Aorta (tissue), 5 donors: ENCODE measurements at regions not wholly inside any gene's neighbourhood (a gene's known extent, or its start where the extent isn't known, plus 50 kb on each side); places are given as distances from the start of the nearest gene placed in this dataset.

Experiments used
- ATAC-seq: fragments of 200-7000 bp; cut with Tn5 transposase; one replicate; pipeline ENCODE4 v1.9.1; 2022; ENCODE audit warnings: moderate library complexity; ENCODE audit not compliant: low FRiP score
- DNase-seq, 2 donors: peaks; one replicate each; pipeline ENCODE4 v3.0.0-alpha.2; 2020
- H3K27ac ChIP-seq, 2 donors: one replicate each; pipeline ENCODE4 v1.5.1; 2013; ENCODE audit warnings: low read length in 2 of 2, mild to moderate bottlenecking in 2 of 2, moderate library complexity in 2 of 2, control low read depth in 1 of 2, inconsistent platforms in 1 of 2, low read depth in 1 of 2
- H3K27me3 ChIP-seq, 2 donors: one replicate each; pipeline ENCODE4 v1.6.1; 2013; ENCODE audit warnings: control low read depth in 1 of 2, low read length in 1 of 2, mild to moderate bottlenecking in 1 of 2, moderate library complexity in 1 of 2; ENCODE audit not compliant: insufficient read depth in 2 of 2, control insufficient read depth in 1 of 2
- H3K36me3 ChIP-seq, 2 donors: one replicate each; pipeline ENCODE4 v1.6.1; 2013; ENCODE audit warnings: control low read depth in 1 of 2, low read length in 1 of 2, mild to moderate bottlenecking in 1 of 2; ENCODE audit not compliant: insufficient read depth in 2 of 2, control insufficient read depth in 1 of 2
- H3K4me1 ChIP-seq, 2 donors: one replicate each; pipeline ENCODE4 v1.6.1; 2013; ENCODE audit warnings: low read length in 2 of 2, control low read depth in 1 of 2, mild to moderate bottlenecking in 1 of 2, moderate library complexity in 1 of 2; ENCODE audit not compliant: insufficient read depth in 2 of 2, control insufficient read depth in 1 of 2
- H3K4me3 ChIP-seq, 2 donors: one replicate each; pipeline ENCODE4 v1.5.1; 2013; ENCODE audit warnings: low read length in 2 of 2, control low read depth in 1 of 2, mild to moderate bottlenecking in 1 of 2
- H3K9me3 ChIP-seq: one replicate; pipeline ENCODE4 v1.6.1; 2013; ENCODE audit warnings: mild to moderate bottlenecking, low read length; ENCODE audit not compliant: control insufficient read depth
- WGBS, 2 donors: extraction: QIAGEN DNeasy Blood & Tissue Kit; methylation state at CpG; one replicate each; pipeline ENCODE4 v1.1.7; 2013; 5-methylcytosine and 5-hydroxymethylcytosine counted together
- intact Hi-C, 2 donors: fragments of 100-400 bp; cut with DNase I; formaldehyde crosslinking; loops; one replicate each; pipeline versions ENCODE4 v1.14.2 to v1.15.0; 2022
- donor health status: healthy with polysubstance abuse.
- donor health status: Bipolar disorder and iron deficiency.
- donor health status: DM: no; HTN: no; CAD: no.
- donor health status: DM: no; HTN: no; CAD: no.
- donor health status: DM: yes; HTN: yes; CAD: no.

DNA sequence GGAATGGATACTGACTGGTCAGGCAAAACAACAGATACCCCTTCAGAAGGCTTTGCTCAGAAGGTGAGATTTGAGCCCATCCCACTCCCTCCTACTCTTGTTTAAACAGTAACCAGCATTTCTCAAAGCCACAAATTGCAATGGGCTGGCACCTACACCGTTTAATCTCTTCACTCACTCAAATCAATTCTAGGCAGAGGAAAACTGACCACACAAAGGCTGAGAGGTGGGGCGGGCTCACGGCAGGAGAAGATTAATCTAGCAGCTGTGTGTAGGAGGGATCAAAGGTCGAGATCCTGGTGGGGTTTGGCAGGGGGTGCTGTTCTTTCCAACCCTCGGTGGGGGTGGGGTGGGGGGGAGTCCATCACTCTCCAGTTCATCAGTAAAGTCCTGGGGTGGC lies 622.4 kb downstream of the BCOR start:
- H3K4me1 ChIP-seq, result no peaks in the 10 kb centered on the region
- no peaks in the 10 kb centered on the region for H3K36me3 ChIP-seq
- DNase-seq (no peak), ATAC-seq (no peak)
- WGBS, 2 donors, result 66 to 80% methylated on average over 5 of the region's 5 CpGs
- intact Hi-C loops, result no loop called here
- H3K9me3 ChIP-seq, result no peaks in the 10 kb centered on the region
- no peak overlapping the region for H3K27ac ChIP-seq
- no peak overlapping the region for H3K4me3 ChIP-seq
- H3K27me3 ChIP-seq, result no peaks in the 10 kb centered on the region

DNA sequence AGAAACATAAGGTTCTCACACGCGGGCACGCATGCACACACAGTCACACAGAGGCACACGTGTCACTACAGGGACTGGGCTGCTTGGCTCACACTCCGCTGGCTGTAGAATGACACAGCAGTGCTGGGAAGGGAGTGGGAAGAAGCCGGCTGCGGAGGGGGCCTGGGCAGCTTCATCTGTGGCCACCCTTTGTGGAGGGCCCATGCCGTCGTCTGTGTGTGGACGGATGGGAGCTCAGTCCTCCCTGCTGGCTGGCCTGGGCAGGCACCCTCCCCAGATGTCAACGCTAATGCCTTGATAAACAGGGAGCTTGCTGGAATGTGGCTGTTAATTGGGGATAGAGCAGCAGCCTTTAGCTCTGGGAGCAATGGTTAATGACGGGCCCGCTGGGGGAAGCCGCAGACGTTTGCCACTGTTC lies 621.1 kb downstream of the BCOR start:
- Histone ChIP-seq H3K36me3 (no peaks in the 10 kb centered on the region), H3K4me1 (no peaks in the 10 kb centered on the region), H3K4me3 (no peak overlapping the region), H3K27ac (no peak overlapping the region), H3K27me3 (no peaks in the 10 kb centered on the region), H3K9me3 (no peaks in the 10 kb centered on the region)
- intact Hi-C loops, result no loop called here
- WGBS, 2 donors, result 74 to 87% methylated on average over 15 of the region's 15 CpGs
- no peak for DNase-seq
- ATAC-seq, result peak; percentile 40

DNA sequence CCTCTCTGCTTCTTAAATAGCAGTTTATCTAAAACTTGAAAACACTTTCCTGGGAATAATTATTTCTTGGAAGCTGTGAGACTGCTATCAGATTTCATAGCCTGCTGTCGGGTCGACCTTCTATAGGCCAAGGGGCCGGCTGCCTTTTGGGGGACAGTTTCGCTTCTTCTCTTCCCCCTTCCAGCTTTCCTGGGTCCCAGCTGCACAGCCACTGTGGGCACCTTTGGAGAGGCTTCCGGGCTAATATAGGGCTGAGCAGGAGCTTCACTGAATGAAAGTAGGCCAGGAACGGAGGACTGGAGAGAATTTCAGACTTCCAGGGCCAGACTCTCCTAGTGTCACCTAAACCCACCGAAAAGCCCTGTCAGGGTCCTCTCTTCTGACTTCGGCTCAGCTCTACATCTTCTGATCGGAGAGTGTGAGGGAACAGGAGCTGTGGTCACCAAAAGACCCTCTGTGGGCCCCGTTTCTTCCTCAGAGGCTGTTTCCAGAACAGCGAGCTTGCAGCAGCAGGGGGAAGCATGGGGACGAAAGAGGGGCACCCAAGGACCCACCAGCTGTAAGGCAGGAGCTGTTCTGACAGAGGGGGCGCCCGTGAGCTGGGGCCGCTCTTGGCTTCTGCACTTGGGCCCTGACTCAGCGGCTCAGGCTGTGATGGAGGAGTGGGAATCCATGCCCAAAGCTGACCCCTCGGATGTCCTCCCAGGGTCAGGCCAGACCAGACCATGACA lies 620.6 kb downstream of the BCOR start:
- Histone ChIP-seq H3K27me3 (no peaks in the 10 kb centered on the region), H3K36me3 (no peaks in the 10 kb centered on the region), H3K9me3 (no peaks in the 10 kb centered on the region), H3K4me3 (no peak overlapping the region), H3K27ac (no peak overlapping the region), H3K4me1 (no peaks in the 10 kb centered on the region)
- ATAC-seq (no peak), DNase-seq (no peak)
- 78 to 95% methylated on average over 16 to 17 of the region's 17 CpGs for WGBS, 2 donors
- intact Hi-C loops, result no loop called here

DNA sequence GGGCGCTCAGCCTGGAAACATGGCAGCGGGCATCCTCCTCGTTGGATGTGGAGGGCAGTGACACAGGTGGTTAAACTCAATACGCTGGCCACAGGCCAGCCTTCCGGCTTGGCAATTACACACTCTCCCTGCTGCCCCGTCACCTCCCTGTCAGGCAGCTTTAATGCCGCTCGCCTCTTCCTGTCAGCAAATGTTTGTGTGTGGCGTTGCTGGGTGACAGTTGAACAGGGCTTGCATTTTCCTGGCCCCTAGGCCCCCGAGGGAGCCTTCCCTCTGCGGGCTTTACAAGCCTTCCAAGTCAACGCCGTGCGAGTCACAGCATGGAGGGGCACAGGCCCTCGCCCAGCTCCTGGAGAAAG lies 620.0 kb downstream of the BCOR start:
- H3K36me3 ChIP-seq, result no peaks in the 10 kb centered on the region
- no peaks in the 10 kb centered on the region for H3K9me3 ChIP-seq
- peak; percentile 59 to 78 for DNase-seq
- 59 to 66% methylated on average over 15 of the region's 15 CpGs for WGBS, 2 donors
- H3K4me1 ChIP-seq, result no peaks in the 10 kb centered on the region
- intact Hi-C loops, result no loop called here
- ATAC-seq, result no peak
- no peak overlapping the region for H3K4me3 ChIP-seq
- H3K27ac ChIP-seq, result no peak overlapping the region
- H3K27me3 ChIP-seq, result no peaks in the 10 kb centered on the region

DNA sequence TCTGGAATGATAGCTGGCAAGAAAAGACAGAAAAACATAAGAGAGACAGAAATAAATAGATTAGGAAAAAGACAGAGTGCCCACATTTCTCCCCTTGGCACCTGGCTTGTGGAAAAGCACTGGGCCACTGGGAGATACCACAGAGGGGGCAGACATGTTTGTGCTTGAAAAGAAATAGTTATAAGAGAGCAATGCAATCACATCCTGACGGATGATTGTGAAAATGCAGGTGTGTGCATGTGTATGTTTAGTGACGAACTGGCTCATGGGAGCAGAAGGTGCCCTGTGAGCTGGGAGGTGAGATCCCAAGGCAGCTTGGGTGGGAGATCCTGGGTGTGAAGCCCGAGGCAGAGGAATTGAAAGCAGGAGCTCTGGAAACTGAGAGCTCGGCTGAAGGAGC lies 617.9 kb downstream of the BCOR start:
- DNase-seq, result no peak
- no peak for ATAC-seq
- no peaks in the 10 kb centered on the region for H3K36me3 ChIP-seq
- H3K4me3 ChIP-seq, result no peak overlapping the region
- H3K9me3 ChIP-seq, result no peaks in the 10 kb centered on the region
- no peak overlapping the region for H3K27ac ChIP-seq
- H3K27me3 ChIP-seq, result no peaks in the 10 kb centered on the region
- no peaks in the 10 kb centered on the region for H3K4me1 ChIP-seq
- 70 to 96% methylated on average over 4 of the region's 4 CpGs for WGBS, 2 donors
- intact Hi-C loops, result no loop called here

DNA sequence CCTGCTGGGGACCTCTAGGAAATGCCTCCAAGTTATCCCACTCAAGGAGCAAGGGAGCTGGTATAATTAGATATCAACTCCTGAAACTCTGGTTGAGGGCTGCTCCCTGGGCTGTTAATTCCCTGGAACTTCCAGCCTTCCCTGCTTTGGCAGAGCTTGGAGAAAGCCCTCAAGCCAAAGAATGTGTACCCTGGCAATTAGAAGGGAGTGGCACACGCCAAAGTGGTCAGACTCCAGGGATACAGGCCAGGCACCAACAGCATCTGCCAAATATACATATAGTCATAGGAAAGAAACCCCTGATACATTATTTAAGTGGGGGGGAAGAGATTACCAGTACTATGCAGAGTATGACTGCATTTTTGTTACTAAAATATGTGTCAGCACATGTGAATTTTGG lies 616.8 kb downstream of the BCOR start:
- Histone ChIP-seq H3K27me3 (no peaks in the 10 kb centered on the region), H3K27ac (no peak overlapping the region), H3K4me3 (no peak overlapping the region), H3K36me3 (no peaks in the 10 kb centered on the region), H3K4me1 (no peaks in the 10 kb centered on the region), H3K9me3 (no peaks in the 10 kb centered on the region)
- no peak for DNase-seq
- ATAC-seq, result no peak
- intact Hi-C loops, result no loop called here
- 2 to 16% methylated on average over 1 of the region's 1 CpG for WGBS, 2 donors

DNA sequence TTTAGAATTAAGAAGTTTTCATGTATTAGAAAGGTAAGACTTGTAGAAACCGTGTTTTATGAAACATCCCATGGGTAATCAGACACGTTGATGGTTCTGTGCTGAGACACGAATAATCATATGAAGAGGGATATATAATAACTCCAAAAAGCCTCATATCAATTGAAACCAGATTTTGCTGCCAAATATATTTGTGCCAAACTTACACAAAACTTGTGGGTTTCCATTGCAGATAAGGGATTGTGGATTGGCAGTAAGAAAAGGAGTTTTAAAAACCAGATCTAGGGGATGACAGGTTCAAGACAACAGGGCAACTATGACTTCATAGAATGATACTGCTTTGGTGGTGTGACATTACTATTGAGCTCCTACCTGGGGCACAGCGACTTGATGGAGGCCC lies 616.1 kb downstream of the BCOR start:
- ATAC-seq, result no peak
- no peaks in the 10 kb centered on the region for H3K4me1 ChIP-seq
- DNase-seq, result no peak
- H3K4me3 ChIP-seq, result no peak overlapping the region
- H3K9me3 ChIP-seq, result no peaks in the 10 kb centered on the region
- intact Hi-C loops, result no loop called here
- 58 to 70% methylated on average over 4 of the region's 4 CpGs for WGBS, 2 donors
- H3K27ac ChIP-seq, result no peak overlapping the region
- H3K27me3 ChIP-seq, result no peaks in the 10 kb centered on the region
- H3K36me3 ChIP-seq, result no peaks in the 10 kb centered on the region

DNA sequence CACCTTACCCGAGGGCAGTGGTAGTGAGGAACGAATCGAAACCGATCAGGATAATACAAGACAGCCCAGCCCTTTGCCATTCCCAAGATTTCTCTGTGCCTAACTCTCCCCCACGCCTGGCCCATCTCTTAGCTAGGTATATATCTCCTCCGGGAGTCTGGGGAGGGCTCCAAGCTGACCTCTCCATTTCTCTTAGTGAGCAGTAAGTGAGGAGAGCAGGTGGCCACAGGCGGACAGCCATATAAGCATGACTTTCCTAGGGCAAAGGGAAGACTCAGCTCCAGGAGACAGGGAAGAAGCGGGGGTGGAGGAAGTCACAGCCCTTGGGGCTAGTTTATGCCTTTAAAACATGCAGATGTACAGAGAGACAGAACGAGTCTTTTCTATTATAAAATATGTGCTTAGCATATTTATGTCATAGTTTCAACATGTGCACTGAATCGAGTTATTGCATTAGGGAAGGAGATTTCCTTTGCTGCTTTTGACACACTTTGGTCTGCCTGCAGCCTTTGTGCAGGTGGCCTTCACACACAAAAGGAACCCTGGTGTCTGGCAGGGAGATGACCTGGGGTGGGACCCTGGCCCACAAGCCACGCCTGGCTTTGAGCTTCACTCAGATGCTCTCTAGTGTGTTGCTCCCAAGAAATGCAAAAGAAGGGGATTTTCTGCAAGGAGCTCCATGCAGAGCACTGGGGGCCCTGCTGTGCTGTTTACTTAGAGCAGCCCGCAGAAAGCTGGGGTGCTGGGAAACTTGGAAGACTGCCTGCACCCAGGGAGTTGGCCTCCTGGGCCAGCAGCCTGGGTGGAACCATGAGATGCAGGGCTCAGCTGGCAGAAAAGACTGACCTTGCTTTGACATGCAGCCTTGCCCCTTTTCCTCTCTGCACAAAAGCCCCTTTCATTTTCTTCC lies 613.3 kb downstream of the BCOR start:
- H3K9me3 ChIP-seq, result no peaks in the 10 kb centered on the region
- no peak overlapping the region for H3K4me3 ChIP-seq
- intact Hi-C loops, result no loop called here
- no peaks in the 10 kb centered on the region for H3K4me1 ChIP-seq
- WGBS, 2 donors, result 74 to 84% methylated on average over 12 of the region's 12 CpGs
- H3K27me3 ChIP-seq, result no peaks in the 10 kb centered on the region
- no peak for DNase-seq
- no peak for ATAC-seq
- no peak overlapping the region for H3K27ac ChIP-seq
- H3K36me3 ChIP-seq, result no peaks in the 10 kb centered on the region
